ENCODE measurements at regions not wholly inside any gene's neighbourhood (a gene's known extent, or its start where the extent isn't known, plus 50 kb on each side); places are given as distances from the start of the nearest gene placed in this dataset.

- TF ChIP-seq CTCF (IDR thresholded peaks at IDR 0.05; ENCODE audit: low read length) (no peak), EZH2 (optimal IDR thresholded peaks at IDR 0.05; ENCODE audit: low read depth, low read length) (no peak)
Observed at GRCh38 chr6:165985806-165986299, 181.8 kb downstream of the TBXT start.

Measured in MM.1S (cell line).